Myocyte (in vitro differentiated cells): ENCODE measurements at regions not wholly inside any gene's neighbourhood (a gene's known extent, or its start where the extent isn't known, plus 50 kb on each side); places are given as distances from the start of the nearest gene placed in this dataset.
"Not testable (repeated sequence)": the region's sequence is repeated elsewhere in the genome, so short reads cannot be mapped to it uniquely, and the experiment has no call there.

Experiments used
- DNase-seq: peaks from one replicate; pipeline ENCODE4 v3.0.0-alpha.2; 2012; ENCODE audit warnings: low read depth

GRCh38 chr7:68065581-68065980, 1068.9 kb downstream of the TYW1 start:
- no peak for DNase-seq

GRCh38 chr7:68067845-68068244, 1071.2 kb downstream of the TYW1 start:
- no peak for DNase-seq

- no peak for DNase-seq
Measured at GRCh38 chr7:68070992-68071391, 1074.4 kb downstream of the TYW1 start.

- no peak for DNase-seq
Measured at GRCh38 chr7:68073701-68074100, 1077.1 kb downstream of the TYW1 start.

- no peak for DNase-seq
Measured at GRCh38 chr7:68074242-68074641, 1077.6 kb downstream of the TYW1 start.

GRCh38 chr7:68078157-68078710, 1081.6 kb downstream of the TYW1 start:
- no peak for DNase-seq

GRCh38 chr7:68082066-68082960, 1085.7 kb downstream of the TYW1 start:
- not testable (repeated sequence) for DNase-seq

- DNase-seq: not testable (repeated sequence)
Measured at GRCh38 chr7:68082961-68083657, 1086.5 kb downstream of the TYW1 start.

GRCh38 chr7:68087401-68087800, 1090.8 kb downstream of the TYW1 start:
- no peak for DNase-seq

- no peak for DNase-seq
Measured at GRCh38 chr7:68088879-68089278, 1092.2 kb downstream of the TYW1 start.

- DNase-seq: not testable (repeated sequence)
Measured at GRCh38 chr7:68090256-68090655, 1093.6 kb downstream of the TYW1 start.

- no peak for DNase-seq
Measured at GRCh38 chr7:68103319-68103718, 1106.7 kb downstream of the TYW1 start.

GRCh38 chr7:68107261-68107660, 1110.6 kb downstream of the TYW1 start:
- DNase-seq: no peak

GRCh38 chr7:68107968-68108367, 1111.3 kb downstream of the TYW1 start:
- no peak for DNase-seq

- no peak for DNase-seq
Measured at GRCh38 chr7:68109299-68109698, 1112.7 kb downstream of the TYW1 start.

GRCh38 chr7:68119411-68119810, 1122.8 kb downstream of the TYW1 start:
- no peak for DNase-seq

GRCh38 chr7:68121056-68121455, 1124.4 kb downstream of the TYW1 start:
- DNase-seq: no peak

GRCh38 chr7:68121655-68122054, 1125.0 kb downstream of the TYW1 start:
- no peak for DNase-seq

- DNase-seq: no peak
Measured at GRCh38 chr7:68122801-68123200, 1126.2 kb downstream of the TYW1 start.

GRCh38 chr7:68125168-68125567, 1128.5 kb downstream of the TYW1 start:
- DNase-seq: no peak

- no peak for DNase-seq
Measured at GRCh38 chr7:68133045-68133444, 1136.4 kb downstream of the TYW1 start.

GRCh38 chr7:68143345-68143744, 1146.7 kb downstream of the TYW1 start:
- no peak for DNase-seq
